Liver (tissue), 3 donors: ENCODE measurements at regions not wholly inside any gene's neighbourhood (a gene's known extent, or its start where the extent isn't known, plus 50 kb on each side); places are given as distances from the start of the nearest gene placed in this dataset.

ENCODE experiments used
- EGR1 ChIP-seq, 2 donors: IDR thresholded peaks; 2 replicates each; pipeline ENCODE4 v1.6.1; 2016 to 2018; ENCODE audit warnings: antibody characterized with exemption in 2 of 2, low read depth in 2 of 2
- FOXA1 ChIP-seq: IDR thresholded peaks from 2 replicates; pipeline ENCODE4 v1.6.1; 2016; ENCODE audit warnings: antibody characterized with exemption
- FOXA2 ChIP-seq: IDR thresholded peaks from 2 replicates; pipeline ENCODE4 v1.6.1; 2016; ENCODE audit warnings: antibody characterized with exemption
- GABPA ChIP-seq, 2 donors: IDR thresholded peaks in 1 of 2; conservative IDR thresholded peaks in 1 of 2; 2 replicates each; pipeline ENCODE4 v1.6.1; 2016; ENCODE audit warnings: antibody characterized with exemption in 2 of 2, mild to moderate bottlenecking in 1 of 2, moderate library complexity in 1 of 2
- JUND ChIP-seq, 2 donors: IDR thresholded peaks; 2 replicates each; pipeline ENCODE4 v1.6.1; 2016; ENCODE audit warnings: antibody characterized with exemption in 2 of 2
- RAD21 ChIP-seq, 2 donors: IDR thresholded peaks; 2 replicates each; pipeline ENCODE4 v1.6.1; 2016; ENCODE audit warnings: antibody characterized with exemption in 2 of 2, mild to moderate bottlenecking in 2 of 2
- RXRA ChIP-seq, 2 donors: IDR thresholded peaks; 2 replicates each; pipeline ENCODE4 v1.6.1; 2017 to 2018; ENCODE audit warnings: antibody characterized with exemption in 2 of 2, mild to moderate bottlenecking in 1 of 2
- TAF1 ChIP-seq: conservative IDR thresholded peaks from 2 replicates; pipeline ENCODE4 v1.6.1; 2016; ENCODE audit warnings: antibody characterized with exemption, mild to moderate bottlenecking
- YY1 ChIP-seq: IDR thresholded peaks from 2 replicates; pipeline ENCODE4 v1.6.1; 2016; ENCODE audit warnings: antibody characterized with exemption, mild to moderate bottlenecking
- TF ChIP-seq, protein P1 (sequence below): fragments of 150-350 bp; IDR thresholded peaks from 2 replicates; pipeline ENCODE4 v1.5.1; 2017; ENCODE audit warnings: improper control_type of control experiment, low read depth, low read length; ENCODE audit not compliant: missing input control
- TF ChIP-seq, protein P2 (sequence below): IDR thresholded peaks from 2 replicates; pipeline ENCODE4 v1.6.1; 2016; ENCODE audit warnings: antibody characterized with exemption
- TF ChIP-seq, protein P3 (sequence below): IDR thresholded peaks from 2 replicates; pipeline ENCODE4 v1.6.1; 2016; ENCODE audit warnings: antibody characterized with exemption, mild to moderate bottlenecking
- TF ChIP-seq, protein P4 (sequence below): IDR thresholded peaks from 2 replicates; pipeline ENCODE4 v1.6.1; 2016; ENCODE audit warnings: antibody characterized with exemption
- TF ChIP-seq, protein P5 (sequence below): IDR thresholded peaks from 2 replicates; pipeline ENCODE4 v1.6.1; 2016; ENCODE audit warnings: antibody characterized with exemption
- donor health status: healthy.
- donor health status: healthy.

DNA sequence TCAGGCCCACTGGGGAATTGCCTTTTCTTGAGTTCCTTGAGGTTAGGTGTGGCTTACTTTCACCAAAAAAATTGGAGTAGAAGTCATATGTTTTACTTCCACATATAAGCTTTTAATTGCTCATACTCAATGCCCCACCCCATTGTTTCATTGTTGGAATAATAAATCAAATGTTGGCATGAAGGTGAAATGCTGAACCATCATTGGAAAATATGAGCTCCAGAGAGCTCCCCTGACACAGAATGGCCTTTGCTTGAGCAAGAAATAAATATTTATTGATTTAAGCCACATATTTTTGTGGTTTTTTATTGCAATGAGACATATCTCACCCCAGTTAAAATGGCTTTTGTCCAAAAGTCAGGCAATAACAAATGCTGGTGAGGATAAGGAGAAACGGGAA, 167.3 kb upstream of the SRD5A2 start:
- TF ChIP-seq, protein P1, sequence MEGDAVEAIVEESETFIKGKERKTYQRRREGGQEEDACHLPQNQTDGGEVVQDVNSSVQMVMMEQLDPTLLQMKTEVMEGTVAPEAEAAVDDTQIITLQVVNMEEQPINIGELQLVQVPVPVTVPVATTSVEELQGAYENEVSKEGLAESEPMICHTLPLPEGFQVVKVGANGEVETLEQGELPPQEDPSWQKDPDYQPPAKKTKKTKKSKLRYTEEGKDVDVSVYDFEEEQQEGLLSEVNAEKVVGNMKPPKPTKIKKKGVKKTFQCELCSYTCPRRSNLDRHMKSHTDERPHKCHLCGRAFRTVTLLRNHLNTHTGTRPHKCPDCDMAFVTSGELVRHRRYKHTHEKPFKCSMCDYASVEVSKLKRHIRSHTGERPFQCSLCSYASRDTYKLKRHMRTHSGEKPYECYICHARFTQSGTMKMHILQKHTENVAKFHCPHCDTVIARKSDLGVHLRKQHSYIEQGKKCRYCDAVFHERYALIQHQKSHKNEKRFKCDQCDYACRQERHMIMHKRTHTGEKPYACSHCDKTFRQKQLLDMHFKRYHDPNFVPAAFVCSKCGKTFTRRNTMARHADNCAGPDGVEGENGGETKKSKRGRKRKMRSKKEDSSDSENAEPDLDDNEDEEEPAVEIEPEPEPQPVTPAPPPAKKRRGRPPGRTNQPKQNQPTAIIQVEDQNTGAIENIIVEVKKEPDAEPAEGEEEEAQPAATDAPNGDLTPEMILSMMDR, result no peak
- TF ChIP-seq RAD21 (IDR thresholded peaks at IDR 0.05), result no peak
- no peak for TF ChIP-seq GABPA (IDR thresholded peaks at IDR 0.05 in 1 of 2, conservative IDR thresholded peaks at IDR 0.05 in 1 of 2)
- TF ChIP-seq TAF1, result no peak
- TF ChIP-seq, protein P2, sequence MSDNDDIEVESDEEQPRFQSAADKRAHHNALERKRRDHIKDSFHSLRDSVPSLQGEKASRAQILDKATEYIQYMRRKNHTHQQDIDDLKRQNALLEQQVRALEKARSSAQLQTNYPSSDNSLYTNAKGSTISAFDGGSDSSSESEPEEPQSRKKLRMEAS, result no peak
- TF ChIP-seq RXRA (IDR thresholded peaks at IDR 0.05), result no peak
- TF ChIP-seq JUND (IDR thresholded peaks at IDR 0.05), result no peak
- TF ChIP-seq, protein P3, sequence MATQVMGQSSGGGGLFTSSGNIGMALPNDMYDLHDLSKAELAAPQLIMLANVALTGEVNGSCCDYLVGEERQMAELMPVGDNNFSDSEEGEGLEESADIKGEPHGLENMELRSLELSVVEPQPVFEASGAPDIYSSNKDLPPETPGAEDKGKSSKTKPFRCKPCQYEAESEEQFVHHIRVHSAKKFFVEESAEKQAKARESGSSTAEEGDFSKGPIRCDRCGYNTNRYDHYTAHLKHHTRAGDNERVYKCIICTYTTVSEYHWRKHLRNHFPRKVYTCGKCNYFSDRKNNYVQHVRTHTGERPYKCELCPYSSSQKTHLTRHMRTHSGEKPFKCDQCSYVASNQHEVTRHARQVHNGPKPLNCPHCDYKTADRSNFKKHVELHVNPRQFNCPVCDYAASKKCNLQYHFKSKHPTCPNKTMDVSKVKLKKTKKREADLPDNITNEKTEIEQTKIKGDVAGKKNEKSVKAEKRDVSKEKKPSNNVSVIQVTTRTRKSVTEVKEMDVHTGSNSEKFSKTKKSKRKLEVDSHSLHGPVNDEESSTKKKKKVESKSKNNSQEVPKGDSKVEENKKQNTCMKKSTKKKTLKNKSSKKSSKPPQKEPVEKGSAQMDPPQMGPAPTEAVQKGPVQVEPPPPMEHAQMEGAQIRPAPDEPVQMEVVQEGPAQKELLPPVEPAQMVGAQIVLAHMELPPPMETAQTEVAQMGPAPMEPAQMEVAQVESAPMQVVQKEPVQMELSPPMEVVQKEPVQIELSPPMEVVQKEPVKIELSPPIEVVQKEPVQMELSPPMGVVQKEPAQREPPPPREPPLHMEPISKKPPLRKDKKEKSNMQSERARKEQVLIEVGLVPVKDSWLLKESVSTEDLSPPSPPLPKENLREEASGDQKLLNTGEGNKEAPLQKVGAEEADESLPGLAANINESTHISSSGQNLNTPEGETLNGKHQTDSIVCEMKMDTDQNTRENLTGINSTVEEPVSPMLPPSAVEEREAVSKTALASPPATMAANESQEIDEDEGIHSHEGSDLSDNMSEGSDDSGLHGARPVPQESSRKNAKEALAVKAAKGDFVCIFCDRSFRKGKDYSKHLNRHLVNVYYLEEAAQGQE, result no peak
- TF ChIP-seq, protein P4, sequence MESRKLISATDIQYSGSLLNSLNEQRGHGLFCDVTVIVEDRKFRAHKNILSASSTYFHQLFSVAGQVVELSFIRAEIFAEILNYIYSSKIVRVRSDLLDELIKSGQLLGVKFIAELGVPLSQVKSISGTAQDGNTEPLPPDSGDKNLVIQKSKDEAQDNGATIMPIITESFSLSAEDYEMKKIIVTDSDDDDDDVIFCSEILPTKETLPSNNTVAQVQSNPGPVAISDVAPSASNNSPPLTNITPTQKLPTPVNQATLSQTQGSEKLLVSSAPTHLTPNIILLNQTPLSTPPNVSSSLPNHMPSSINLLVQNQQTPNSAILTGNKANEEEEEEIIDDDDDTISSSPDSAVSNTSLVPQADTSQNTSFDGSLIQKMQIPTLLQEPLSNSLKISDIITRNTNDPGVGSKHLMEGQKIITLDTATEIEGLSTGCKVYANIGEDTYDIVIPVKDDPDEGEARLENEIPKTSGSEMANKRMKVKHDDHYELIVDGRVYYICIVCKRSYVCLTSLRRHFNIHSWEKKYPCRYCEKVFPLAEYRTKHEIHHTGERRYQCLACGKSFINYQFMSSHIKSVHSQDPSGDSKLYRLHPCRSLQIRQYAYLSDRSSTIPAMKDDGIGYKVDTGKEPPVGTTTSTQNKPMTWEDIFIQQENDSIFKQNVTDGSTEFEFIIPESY, result no peak
- TF ChIP-seq, protein P5, sequence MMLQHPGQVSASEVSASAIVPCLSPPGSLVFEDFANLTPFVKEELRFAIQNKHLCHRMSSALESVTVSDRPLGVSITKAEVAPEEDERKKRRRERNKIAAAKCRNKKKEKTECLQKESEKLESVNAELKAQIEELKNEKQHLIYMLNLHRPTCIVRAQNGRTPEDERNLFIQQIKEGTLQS, result no peak
- no peak for TF ChIP-seq FOXA2
- TF ChIP-seq YY1, result no peak
- no peak for TF ChIP-seq EGR1 (IDR thresholded peaks at IDR 0.05; ENCODE audit: low read depth in 2 of 2)
- no peak for TF ChIP-seq FOXA1
